Stimulated activated CD4-positive, alpha-beta T cell treated with anti-CD3 and anti-CD28 coated beads, Interleukin-12 subunit alpha, Interleukin-12 subunit beta, amount 100 ng/mL, for 24 hours (primary cell): ENCODE measurements at regions not wholly inside any gene's neighbourhood (a gene's known extent, or its start where the extent isn't known, plus 50 kb on each side); places are given as distances from the start of the nearest gene placed in this dataset.
"Not testable (repeated sequence)": the region's sequence is repeated elsewhere in the genome, so short reads cannot be mapped to it uniquely, and the experiment has no call there.

Experiments
- DNase-seq, 2 experiments: peaks; one replicate each; pipeline ENCODE4 v3.0.0-alpha.2; 2020; ENCODE audit warnings: low read depth in 2 of 2

GRCh38 chr3:5809586-5810246 lies 622.2 kb downstream of the EDEM1 start:
- DNase-seq = no peak

GRCh38 chr3:5811016-5811415 lies 623.5 kb downstream of the EDEM1 start:
- DNase-seq = no peak

GRCh38 chr3:5813521-5813920 lies 626.0 kb downstream of the EDEM1 start:
- DNase-seq = no peak

- no peak for DNase-seq
These were observed 635.3 kb downstream of the EDEM1 start for GRCh38 chr3:5822843-5823242.

- no peak for DNase-seq
These were observed 639.0 kb downstream of the EDEM1 start for GRCh38 chr3:5826467-5826866.

- DNase-seq = no peak
These were observed 640.7 kb downstream of the EDEM1 start for GRCh38 chr3:5828251-5828650.

GRCh38 chr3:5840056-5840455 lies 652.5 kb downstream of the EDEM1 start:
- DNase-seq = no peak

GRCh38 chr3:5841599-5841998 lies 654.1 kb downstream of the EDEM1 start:
- no peak for DNase-seq

GRCh38 chr3:5846261-5846660 lies 658.8 kb downstream of the EDEM1 start:
- no peak for DNase-seq

GRCh38 chr3:5861151-5861550 lies 673.6 kb downstream of the EDEM1 start:
- no peak for DNase-seq

GRCh38 chr3:5874931-5875341 lies 687.4 kb downstream of the EDEM1 start:
- no peak for DNase-seq

- DNase-seq = no peak
These were observed 701.3 kb downstream of the EDEM1 start for GRCh38 chr3:5888851-5889250.

GRCh38 chr3:5889374-5889773 lies 701.9 kb downstream of the EDEM1 start:
- DNase-seq = no peak

- DNase-seq = no peak
These were observed 704.2 kb downstream of the EDEM1 start for GRCh38 chr3:5891711-5892110.

- no peak for DNase-seq
These were observed 710.6 kb downstream of the EDEM1 start for GRCh38 chr3:5898106-5898505.

GRCh38 chr3:5899014-5899761 lies 711.7 kb downstream of the EDEM1 start:
- DNase-seq = no peak

GRCh38 chr3:5917932-5918331 lies 730.4 kb downstream of the EDEM1 start:
- DNase-seq = no peak

- DNase-seq = no peak
These were observed 731.1 kb downstream of the EDEM1 start for GRCh38 chr3:5918626-5919025.

GRCh38 chr3:5929027-5929426 lies 741.5 kb downstream of the EDEM1 start:
- no peak for DNase-seq

GRCh38 chr3:5944061-5944460 lies 756.6 kb downstream of the EDEM1 start:
- not testable (repeated sequence) for DNase-seq

GRCh38 chr3:5948084-5948483 lies 760.6 kb downstream of the EDEM1 start:
- DNase-seq = no peak

- DNase-seq = no peak
These were observed 763.5 kb downstream of the EDEM1 start for GRCh38 chr3:5951026-5951425.

- DNase-seq = no peak
These were observed 785.1 kb downstream of the EDEM1 start for GRCh38 chr3:5972586-5972985.
